Activated T-helper 1 cell treated with Interleukin-2 at 50 U/mL for 16 hours (primary cell): ENCODE measurements at regions not wholly inside any gene's neighbourhood (a gene's known extent, or its start where the extent isn't known, plus 50 kb on each side); places are given as distances from the start of the nearest gene placed in this dataset.
"Not testable (repeated sequence)": the region's sequence is repeated elsewhere in the genome, so short reads cannot be mapped to it uniquely, and the experiment has no call there.

Experiments used
- DNase-seq: peaks from one replicate; pipeline ENCODE4 v3.0.0-alpha.2; 2020; ENCODE audit warnings: low read depth

GRCh38 chr7:29619111-29619510 lies 55.5 kb downstream of the PRR15 start:
- DNase-seq, result no peak

- DNase-seq, result no peak
Observed at GRCh38 chr7:29619848-29620555, 56.4 kb downstream of the PRR15 start.

GRCh38 chr7:29620556-29620930 lies 56.9 kb downstream of the PRR15 start:
- no peak for DNase-seq

- DNase-seq, result no peak
Observed at GRCh38 chr7:29622335-29623265, 59.0 kb downstream of the PRR15 start.

GRCh38 chr7:29623973-29624372 lies 60.3 kb downstream of the PRR15 start:
- DNase-seq, result no peak

DNA sequence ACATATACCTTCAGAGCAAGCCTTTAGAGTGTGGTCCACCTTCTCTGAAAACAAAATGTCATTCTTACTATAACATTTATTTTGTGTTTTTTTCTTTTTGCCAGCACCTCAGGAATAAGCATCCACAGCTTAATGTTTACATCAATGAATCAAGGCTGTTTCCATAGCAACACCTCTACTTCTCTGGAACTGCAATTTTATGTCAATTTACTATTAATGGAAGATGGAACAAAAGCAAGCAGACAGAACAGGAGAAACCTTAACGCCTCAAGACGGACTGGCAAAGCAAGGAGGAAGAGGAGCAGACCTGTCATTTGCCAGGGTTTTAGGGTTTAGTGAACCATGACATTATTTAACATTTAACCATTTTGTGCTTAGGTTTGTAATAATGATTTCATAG lies 63.1 kb downstream of the PRR15 start:
- no peak for DNase-seq

DNA sequence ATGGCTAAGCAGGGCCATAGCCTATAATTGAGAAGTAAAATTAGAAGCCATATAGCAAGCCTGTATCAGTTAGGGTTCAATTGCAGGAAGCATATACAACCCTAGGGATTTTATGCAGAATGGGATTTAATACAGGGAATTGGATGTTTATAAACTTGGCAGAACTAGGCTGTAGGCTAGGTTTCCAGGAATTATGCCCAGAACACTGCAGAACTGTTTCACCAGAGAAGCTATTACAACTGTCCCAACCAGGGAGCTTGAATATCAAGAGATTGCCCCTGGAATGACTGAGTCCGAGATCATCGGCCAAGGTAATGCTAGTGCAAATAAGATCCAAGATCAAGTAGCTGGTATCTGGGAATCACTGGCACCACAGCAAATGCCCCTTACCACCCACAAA lies 64.0 kb downstream of the PRR15 start:
- no peak for DNase-seq

- no peak for DNase-seq
Observed at GRCh38 chr7:29629507-29629906, 65.9 kb downstream of the PRR15 start.

DNA sequence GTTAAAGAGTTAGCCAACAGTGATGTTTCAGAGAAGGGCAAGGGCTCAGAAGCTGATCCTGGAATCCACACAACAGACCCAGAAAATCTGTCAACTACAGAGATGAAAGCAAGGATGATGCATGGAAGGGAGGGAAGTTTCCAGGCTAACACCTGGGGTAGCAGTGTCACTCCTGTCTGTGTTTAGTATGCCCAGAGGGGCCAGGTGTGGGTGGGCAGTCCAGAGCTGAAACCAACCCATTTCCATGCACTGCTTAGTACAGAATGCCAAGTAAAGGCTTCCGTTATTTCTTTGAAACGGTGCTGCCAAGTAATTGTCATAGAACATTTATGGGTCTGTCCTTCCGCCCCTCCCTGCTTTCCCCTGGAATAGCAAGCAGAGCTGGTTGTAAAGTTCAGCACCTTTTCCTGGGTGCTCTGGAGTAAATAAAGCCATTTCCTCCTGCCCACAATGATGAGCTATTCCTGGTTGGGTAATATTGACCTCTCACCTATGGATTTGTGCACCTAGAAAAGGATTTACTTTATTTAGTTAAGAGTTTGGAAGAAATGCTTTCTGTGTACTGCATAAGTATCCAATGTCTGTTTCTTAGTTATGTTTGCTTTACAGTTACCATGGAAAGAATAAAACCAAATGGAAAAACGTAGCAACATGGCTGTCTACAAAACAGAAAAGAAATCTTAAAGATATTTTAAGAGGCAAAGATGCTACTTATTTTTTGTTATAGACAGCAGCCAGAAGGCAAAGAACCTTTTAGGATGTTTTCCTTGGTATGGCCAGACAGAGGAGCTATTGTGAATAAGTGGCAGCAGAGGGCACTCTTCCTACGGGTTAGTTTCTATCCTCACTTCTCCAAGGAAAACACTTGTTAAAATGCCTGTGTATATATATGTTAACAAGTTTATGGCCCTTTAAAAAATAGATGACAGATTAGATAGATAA lies 71.7 kb downstream of the PRR15 start:
- DNase-seq, result not testable (repeated sequence)

DNA sequence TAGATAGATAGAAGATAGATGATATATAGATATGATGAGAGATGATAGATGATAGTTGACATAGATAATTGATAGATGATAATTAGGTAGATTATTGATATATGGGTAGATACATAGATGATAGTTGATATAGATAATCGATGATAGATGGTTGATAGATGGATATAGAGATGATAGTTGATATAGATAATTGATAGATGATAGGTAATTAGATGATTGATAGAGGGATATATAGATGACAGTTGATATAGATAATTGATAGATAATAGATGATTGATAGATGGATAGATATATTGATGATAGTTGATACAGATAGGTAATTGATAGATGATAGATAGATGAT lies 72.3 kb downstream of the PRR15 start:
- DNase-seq, result no peak

DNA sequence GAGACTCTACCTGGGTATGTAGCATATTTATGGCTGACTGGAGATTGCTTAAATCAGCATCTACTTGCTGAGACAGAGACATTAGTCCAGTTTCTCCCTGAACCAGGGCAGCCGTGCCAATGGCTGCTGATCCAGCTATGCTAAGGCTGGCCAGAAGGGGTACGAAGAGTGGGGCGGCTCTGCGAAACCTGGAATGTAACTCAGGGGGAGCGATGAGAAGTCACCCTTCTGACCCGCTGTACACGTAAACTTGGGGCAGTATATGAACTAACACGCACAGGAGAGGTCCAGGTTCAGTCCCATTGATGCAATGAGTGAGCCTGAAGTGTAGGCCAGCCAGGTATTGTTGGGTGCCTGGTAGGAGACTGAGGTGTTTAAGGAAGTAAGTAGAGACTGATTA lies 73.7 kb downstream of the PRR15 start:
- DNase-seq, result no peak

DNA sequence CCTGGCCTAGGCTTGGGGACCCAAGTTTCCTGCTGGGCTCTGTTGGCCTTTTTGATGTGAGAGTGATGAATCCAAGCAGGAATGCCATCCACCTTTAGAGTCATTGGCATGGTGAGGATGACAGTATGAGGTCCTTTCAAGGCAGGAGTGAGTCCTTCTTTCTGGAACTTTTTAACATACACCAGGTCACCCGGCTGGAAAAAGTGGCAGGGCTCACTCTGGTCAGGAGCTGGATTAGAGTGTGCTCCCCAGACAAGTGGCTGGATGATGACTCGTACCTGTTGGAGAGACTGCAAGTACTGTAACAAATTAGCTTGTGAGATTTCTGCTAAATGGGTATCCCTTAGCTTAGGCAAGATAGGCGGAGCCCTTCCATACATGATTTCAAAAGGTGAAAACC lies 75.2 kb downstream of the PRR15 start:
- not testable (repeated sequence) for DNase-seq

GRCh38 chr7:29639386-29639785 lies 75.8 kb downstream of the PRR15 start:
- no peak for DNase-seq

DNA sequence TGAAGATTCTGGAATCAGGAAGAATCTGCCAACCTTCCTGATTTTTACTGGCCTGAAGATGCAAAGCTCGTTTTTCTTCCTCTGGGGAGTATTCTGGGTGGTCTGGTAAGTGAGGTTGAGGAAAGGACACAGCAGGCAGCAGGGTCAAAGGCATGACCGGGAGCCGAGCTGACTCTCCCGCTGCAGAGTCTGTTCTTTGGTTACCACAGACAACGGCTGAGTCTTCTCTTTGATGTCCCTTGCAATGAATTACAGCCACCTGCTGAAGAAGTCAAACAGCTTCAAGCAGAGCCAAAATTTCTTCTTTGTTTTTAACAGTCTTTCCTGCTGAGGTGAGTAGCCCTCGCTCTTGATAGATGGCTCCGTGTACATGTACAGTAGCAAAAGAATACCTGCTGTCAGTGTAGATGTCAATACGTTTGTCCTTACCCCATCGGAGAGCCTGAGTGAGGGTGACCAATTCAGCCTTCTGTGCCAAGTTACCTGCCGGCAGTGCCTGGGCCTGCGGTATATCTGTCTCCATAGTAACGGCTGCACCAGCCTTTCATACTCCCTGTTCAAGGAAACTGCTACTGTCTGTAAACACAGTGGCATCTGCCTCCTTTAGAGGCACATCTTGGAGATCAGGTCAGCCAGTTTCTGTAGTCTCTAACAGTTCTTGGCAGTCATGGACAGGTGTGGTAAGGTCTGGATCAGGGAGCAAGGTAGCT lies 76.4 kb downstream of the PRR15 start:
- DNase-seq, result no peak

- no peak for DNase-seq
Observed at GRCh38 chr7:29641651-29642050, 78.0 kb downstream of the PRR15 start.

DNA sequence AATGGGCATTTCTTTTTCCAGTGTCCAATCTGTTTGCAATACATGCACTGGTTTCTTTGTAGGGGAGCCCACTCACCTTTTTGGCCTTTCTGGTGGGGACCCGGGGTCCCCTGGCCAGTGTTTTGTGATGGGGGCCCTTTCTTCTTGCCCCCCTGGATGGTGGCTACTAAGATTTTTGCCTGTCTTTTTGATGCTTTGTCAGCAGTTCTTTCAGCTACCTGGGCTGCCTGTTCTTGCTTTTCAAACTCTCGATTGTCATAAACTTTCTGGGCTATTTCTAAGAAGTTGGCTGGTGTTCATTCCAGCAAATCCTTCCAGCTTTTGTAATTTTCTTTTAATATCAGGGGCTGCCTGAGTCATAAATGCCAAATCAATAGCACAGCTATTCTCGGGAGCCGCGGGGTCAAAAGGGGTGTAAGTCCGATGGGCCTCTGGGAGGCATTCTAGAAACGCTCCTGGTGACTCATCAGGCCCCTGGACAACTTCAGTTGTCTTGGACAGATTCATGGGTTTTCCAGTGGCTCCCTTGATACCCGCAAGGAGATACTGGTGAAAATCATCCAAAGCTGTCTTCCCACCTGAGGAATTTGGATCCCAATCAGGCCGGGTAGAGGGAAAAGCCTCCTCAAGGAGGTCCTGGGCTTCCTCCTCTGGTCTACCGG lies 79.0 kb downstream of the PRR15 start:
- no peak for DNase-seq

GRCh38 chr7:29646116-29646515 lies 82.5 kb downstream of the PRR15 start:
- not testable (repeated sequence) for DNase-seq

DNA sequence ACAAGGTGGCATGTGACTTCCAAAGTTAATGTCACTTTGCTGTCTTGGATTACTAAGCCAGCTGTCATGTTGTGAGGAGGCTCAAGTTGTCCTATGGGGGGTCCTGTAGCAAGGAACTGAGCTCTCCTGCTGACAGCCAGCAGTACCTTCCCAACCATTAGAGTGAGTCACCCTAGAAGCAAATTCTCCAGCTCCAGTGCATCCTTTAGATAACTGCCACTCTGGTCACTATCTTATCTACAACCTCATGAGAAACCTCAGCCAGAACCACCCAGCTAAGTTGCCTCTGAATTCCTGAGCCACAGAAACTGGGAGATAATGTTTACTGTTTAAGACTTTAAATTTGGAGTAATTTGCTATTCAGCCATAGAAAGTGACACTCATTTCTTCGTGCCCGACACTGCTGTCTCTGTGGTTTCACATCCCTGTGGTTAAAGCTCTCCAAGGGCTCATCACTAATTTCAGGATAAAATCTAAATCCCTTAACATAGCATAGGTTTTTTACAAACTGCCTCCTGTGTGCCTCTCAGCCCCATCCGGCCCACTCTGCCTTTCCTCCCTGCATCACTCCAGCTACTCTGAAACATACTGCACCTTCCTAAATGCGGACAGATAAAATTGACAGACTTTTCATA lies 83.5 kb downstream of the PRR15 start:
- no peak for DNase-seq

- not testable (repeated sequence) for DNase-seq
Observed at GRCh38 chr7:29647691-29648210, 84.1 kb downstream of the PRR15 start.

DNA sequence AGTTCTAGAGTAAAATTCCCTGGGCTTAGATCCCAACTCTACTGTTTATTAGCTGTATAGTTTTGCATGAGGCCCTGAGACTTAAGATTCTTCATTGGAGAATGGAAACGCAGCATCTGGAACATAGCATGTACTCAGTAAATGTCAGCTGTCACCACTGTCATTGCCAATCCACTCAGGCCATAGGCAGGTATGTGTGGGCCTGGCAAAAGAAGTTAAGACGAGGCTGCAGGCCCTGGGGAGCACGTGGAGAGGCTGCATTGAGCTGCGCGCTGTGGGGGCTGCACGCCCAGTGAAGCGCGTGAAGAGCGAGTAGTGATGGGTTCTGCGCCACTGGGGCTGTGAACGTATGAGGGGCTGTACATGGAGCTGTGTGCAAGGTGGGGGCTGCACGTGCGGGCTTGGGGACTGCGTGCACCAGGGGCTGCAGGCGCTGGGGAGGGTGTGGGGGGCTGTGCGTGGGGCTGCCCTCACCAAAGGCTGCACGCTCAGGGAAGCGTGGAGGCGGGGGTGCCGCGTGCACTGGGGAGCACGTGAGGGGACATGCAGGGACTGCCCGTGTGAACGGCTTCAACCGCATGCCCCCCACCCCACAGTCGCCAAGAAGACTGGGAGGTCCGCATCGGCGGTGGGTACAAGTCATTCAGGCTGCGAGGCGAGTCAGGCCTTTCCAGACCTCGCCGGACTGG lies 85.5 kb downstream of the PRR15 start:
- no peak for DNase-seq
